SK-N-SH treated with all-trans-retinoic acid at 6 μM for 48 hours (cell line): ENCODE measurements at regions not wholly inside any gene's neighbourhood (a gene's known extent, or its start where the extent isn't known, plus 50 kb on each side); places are given as distances from the start of the nearest gene placed in this dataset.

Experiments
- ARNTL ChIP-seq: fragments of 450-650 bp; formaldehyde crosslinking; IDR thresholded peaks from 2 replicates; pipeline ENCODE4 v1.5.0; 2020; ENCODE audit warnings: low read depth, mild to moderate bottlenecking, moderate library complexity, borderline replicate concordance
- CREB5 ChIP-seq: fragments of 250-450 bp; sonication (Bioruptor Pico); IDR thresholded peaks from 2 replicates; pipeline ENCODE4 v1.5.1; 2020; ENCODE audit warnings: low read depth, mild to moderate bottlenecking, moderate library complexity
- CSDC2 ChIP-seq: fragments of 250-450 bp; sonication (Bioruptor Pico); IDR thresholded peaks from 2 replicates; pipeline ENCODE4 v1.5.0; 2020; ENCODE audit warnings: mild to moderate bottlenecking, moderate library complexity
- ISL1 ChIP-seq: fragments of 250-450 bp; sonication (Bioruptor Pico); IDR thresholded peaks from 2 replicates; pipeline ENCODE4 v2.1.2; 2022; ENCODE audit warnings: mild to moderate bottlenecking, moderate library complexity
- OSR1 ChIP-seq: fragments of 250-450 bp; sonication (Bioruptor Pico); IDR thresholded peaks from 2 replicates; pipeline ENCODE4 v1.8.0; 2022; ENCODE audit warnings: moderate library complexity, mild to moderate bottlenecking, inconsistent platforms
- PATZ1 ChIP-seq: fragments of 250-450 bp; sonication (Bioruptor Pico); IDR thresholded peaks from 2 replicates; pipeline ENCODE4 v1.8.0; 2020; ENCODE audit warnings: mild to moderate bottlenecking, moderate library complexity, borderline replicate concordance
- RARB ChIP-seq: fragments of 250-450 bp; sonication (Bioruptor Pico); IDR thresholded peaks from 2 replicates; pipeline ENCODE4 v1.8.0; 2021; ENCODE audit warnings: mild to moderate bottlenecking, moderate library complexity
- ZFP3 ChIP-seq: fragments of 250-450 bp; sonication (Bioruptor Pico); IDR thresholded peaks from 2 replicates; pipeline ENCODE4 v1.5.0; 2020; ENCODE audit warnings: mild to moderate bottlenecking, moderate library complexity
- ZFP30 ChIP-seq: fragments of 450-650 bp; formaldehyde crosslinking; IDR thresholded peaks from 2 replicates; pipeline ENCODE4 v1.5.0; 2022; ENCODE audit warnings: mild to moderate bottlenecking, moderate library complexity
- ZNF70 ChIP-seq: fragments of 450-650 bp; formaldehyde crosslinking; IDR thresholded peaks from 2 replicates; pipeline ENCODE4 v1.5.0; 2020; ENCODE audit warnings: mild to moderate bottlenecking, moderate library complexity

GRCh38 chr14:86911486-86911885 is 1081.5 kb downstream of the GALC start:
- TF ChIP-seq RARB (CRISPR knock-in tag) (no peak), ZFP3 (CRISPR knock-in tag) (no peak), CSDC2 (CRISPR knock-in tag) (no peak), PATZ1 (CRISPR knock-in tag) (no peak), ISL1 (CRISPR knock-in tag) (no peak), CREB5 (CRISPR knock-in tag) (no peak), ZFP30 (CRISPR knock-in tag) (no peak), ZNF70 (CRISPR knock-in tag) (no peak), OSR1 (CRISPR knock-in tag) (no peak), ARNTL (no peak)
